Brain pericyte (primary cell): ENCODE measurements at regions not wholly inside any gene's neighbourhood (a gene's known extent, or its start where the extent isn't known, plus 50 kb on each side); places are given as distances from the start of the nearest gene placed in this dataset.

Experiments
- DNase-seq: peaks from one replicate; pipeline ENCODE4 v3.0.0-alpha.2; 2012; ENCODE audit warnings: low read depth, low spot score

GRCh38 chr2:6653281-6653750, 212.4 kb downstream of the CMPK2 start:
- DNase-seq = no peak

- DNase-seq = no peak
Observed at GRCh38 chr2:6654279-6654678, 211.4 kb downstream of the CMPK2 start.

GRCh38 chr2:6656633-6657032, 209.1 kb downstream of the CMPK2 start:
- no peak for DNase-seq

- no peak for DNase-seq
Observed at GRCh38 chr2:6657136-6657535, 208.6 kb downstream of the CMPK2 start.

DNA sequence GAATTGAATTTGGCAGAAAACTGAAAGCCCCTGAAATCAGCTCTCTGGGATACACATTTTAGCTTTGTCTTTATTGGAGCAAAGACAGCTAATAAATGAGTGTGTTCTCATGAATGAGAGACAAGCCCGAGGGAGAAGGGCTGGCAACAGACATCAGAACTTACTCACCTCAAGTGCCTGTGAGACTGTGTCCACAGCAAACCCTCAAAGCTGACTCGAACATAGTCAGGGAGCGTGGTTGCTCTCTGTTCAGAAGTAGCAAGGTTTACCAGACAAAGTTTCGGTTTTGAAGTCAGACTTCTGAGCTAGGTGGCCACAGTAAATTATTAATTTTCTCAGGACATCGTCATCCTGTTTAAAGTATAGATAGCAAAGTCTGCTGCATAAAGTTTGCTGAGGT, 207.9 kb downstream of the CMPK2 start:
- DNase-seq = no peak

- DNase-seq = no peak
Observed at GRCh38 chr2:6664332-6665061, 201.2 kb downstream of the CMPK2 start.

DNA sequence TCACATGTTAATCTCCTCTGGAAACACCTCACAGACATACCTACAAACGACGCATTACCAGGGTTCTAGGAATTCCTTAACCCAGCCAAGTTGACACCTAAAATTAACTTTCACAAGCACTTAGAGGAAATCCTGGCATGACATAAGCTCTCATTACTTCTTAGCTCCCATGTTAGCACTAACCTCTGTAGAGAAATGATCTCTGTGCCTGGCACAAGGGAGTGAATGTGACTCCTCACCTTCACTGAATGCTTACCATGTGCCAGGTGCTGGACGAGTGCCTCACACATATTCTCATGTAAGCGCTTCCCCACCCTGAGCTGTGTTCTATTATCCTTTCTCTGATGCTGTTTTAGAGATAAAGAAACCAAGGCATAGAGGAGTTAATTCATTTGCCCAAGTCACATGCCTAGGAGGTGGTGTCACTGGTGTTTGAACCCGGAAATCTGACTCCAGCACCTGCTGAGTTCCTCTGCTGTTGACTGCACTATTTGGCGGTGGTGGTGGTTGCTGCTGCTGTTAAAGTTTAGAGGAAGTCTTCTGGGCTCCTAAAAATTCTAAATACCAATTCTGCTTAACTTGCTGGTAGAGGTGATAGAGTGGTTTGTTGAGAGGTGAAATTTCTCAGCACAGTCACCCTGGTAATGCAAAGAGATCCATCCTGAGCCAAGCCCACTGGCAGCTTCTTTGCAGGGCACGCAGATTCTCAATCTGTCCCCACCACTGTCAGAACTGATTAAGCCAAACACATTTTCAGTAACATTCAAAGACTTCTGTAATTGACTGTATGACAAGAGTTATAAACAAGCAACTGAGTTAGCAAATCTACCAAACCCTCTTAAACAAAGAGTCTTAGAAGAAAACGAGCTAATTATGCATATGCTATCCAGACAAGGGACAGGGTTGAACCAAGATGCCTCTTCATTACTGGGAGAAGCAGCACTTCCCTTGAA, 200.3 kb downstream of the CMPK2 start:
- no peak for DNase-seq

DNA sequence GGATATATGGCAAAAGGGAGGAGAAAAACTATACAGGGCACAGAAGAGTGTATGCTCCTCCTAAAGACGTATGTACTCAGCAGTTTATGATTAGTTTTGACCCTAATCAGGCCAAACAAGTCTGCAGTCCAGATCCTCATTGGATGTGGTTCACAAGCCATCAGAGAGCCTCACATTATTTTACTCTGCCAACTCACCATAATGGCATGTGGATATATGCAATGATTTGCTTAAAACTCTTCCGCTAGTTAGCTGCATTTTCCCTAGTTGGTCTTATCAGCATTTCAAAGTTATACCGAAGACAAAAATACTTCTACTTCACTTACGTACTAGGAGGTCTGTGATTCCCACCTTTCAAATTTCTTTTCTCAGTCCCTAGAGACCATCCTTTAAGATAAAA, 198.4 kb downstream of the CMPK2 start:
- DNase-seq = no peak

DNA sequence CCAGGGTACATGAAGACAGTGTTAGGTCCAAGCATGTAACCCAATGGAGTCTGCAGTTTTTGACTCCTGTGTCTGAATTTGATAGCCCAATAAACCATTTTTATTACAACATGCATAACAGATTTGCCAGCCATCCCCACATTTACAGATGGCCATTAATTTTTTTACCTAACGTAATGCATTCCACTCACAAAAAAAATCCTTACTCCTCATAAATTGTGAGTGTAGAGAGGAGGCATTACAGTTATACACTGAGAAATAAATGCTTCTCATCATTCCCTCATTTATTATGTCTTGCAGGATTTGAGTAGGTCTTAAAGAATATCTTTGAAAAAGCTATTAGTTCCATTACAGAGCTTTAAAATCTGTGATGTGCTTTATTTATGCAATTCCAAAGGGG, 193.8 kb downstream of the CMPK2 start:
- DNase-seq = no peak

- DNase-seq = no peak
Observed at GRCh38 chr2:6674381-6674780, 191.3 kb downstream of the CMPK2 start.

DNA sequence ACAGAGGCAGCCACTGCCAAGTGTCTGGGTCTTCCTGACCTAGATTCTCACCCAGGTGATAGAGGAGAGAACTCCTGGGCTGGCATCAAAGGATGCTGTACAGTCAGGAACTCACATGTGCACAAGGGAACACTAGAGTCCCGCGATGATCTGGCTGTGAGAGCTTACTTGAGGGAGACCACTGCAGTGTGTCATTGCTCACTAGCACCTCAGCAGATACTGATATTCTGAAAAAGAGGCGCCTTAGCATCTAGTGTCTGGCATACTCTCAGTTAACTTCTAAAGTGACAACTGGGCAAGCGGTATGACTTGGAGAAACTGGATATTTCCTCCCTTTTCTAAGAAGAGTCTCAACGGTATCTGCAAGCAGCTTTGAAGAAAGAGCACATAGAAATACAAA, 189.9 kb downstream of the CMPK2 start:
- DNase-seq = no peak

- no peak for DNase-seq
Observed at GRCh38 chr2:6676241-6676640, 189.5 kb downstream of the CMPK2 start.

- no peak for DNase-seq
Observed at GRCh38 chr2:6676776-6677175, 188.9 kb downstream of the CMPK2 start.

DNA sequence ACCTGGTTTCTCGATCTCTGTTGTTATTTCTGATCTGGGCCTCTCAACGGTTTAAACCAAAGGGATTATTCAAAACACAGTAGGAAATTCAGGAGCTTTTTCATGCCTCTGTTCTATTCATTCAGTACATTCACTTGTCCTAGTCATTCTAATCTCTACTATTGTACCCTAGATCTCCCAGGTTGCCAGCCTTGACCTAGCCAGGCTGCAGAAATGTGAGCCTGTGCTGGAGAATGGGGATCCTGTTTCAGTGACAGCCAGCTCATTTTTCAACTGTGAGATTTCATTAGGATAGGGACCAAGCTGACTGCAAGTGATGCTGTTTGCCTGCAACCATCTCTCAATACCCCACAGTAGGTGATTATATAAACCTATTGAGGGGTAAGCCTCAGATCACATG, 186.2 kb downstream of the CMPK2 start:
- DNase-seq = no peak

GRCh38 chr2:6683516-6683915, 182.2 kb downstream of the CMPK2 start:
- DNase-seq = no peak

- no peak for DNase-seq
Observed at GRCh38 chr2:6685447-6685846, 180.3 kb downstream of the CMPK2 start.

GRCh38 chr2:6692056-6692455, 173.7 kb downstream of the CMPK2 start:
- DNase-seq = no peak

DNA sequence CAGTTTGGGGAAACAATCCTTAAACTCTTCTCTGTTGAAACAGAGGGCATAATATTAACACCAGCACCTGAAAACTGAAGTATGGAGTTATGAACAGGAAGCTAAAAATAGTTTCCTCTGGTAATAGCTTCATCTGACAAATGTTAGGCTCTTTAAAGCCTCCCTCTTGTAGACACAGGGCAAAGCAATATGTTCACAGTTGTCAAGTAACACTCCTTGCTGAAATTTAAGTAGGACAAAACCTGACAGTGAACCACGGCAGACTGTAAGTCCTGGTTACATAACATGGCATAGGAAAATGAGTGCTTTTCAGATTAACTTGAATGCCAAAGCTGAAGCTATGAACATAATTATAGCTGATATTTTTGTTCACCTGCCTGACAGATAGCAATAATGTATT, 172.9 kb downstream of the CMPK2 start:
- no peak for DNase-seq

DNA sequence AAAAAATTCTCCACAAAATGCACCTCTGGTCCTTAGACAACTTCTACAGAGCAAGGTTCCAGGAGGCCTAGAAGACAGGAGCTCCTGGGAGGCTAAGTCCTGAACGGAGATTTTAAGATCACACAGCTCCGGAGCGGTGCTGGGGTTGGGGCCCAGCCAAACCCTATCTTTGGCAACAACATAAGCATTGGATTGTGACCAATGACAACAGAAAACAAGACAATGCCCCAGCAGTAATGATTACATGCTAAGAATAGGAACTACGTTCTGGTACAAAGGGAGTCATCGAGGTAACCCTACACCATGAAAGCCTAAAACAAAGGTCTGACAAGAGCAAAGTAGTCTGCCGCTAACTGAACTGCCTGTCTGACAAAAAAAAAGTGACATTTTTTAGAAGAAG, 171.2 kb downstream of the CMPK2 start:
- DNase-seq = no peak

DNA sequence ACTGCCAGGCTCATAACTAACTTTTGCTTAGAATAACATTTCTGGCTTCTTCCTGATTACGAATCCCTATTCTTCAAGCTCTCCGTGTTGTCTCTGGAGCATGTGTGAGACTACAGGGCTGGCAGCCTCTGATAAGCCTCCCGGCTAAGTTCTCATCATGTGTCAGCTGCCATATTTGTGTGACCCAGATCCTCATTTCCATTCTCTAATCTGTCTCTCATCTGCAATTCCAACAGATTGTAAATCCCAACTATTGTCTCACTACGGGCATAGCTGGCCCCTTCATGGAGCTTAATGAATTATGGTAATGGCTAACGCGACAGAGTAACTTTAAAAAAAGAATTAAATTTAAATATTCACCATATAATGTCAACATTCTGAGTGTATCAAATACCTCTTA, 165.4 kb downstream of the CMPK2 start:
- no peak for DNase-seq

- DNase-seq = no peak
Observed at GRCh38 chr2:6704077-6704476, 161.6 kb downstream of the CMPK2 start.

- no peak for DNase-seq
Observed at GRCh38 chr2:6721395-6721794, 144.3 kb downstream of the CMPK2 start.

GRCh38 chr2:6722574-6722973, 143.1 kb downstream of the CMPK2 start:
- no peak for DNase-seq
